HG02884 (cell line): ENCODE measurements at regions not wholly inside any gene's neighbourhood (a gene's known extent, or its start where the extent isn't known, plus 50 kb on each side); places are given as distances from the start of the nearest gene placed in this dataset.
"Not testable (repeated sequence)": the region's sequence is repeated elsewhere in the genome, so short reads cannot be mapped to it uniquely, and the experiment has no call there.

Source experiments
- ATAC-seq: cut with Tn5 transposase; IDR thresholded peaks from one replicate; pipeline ENCODE4 v1.9.1; 2021; ENCODE audit warnings: mild to moderate bottlenecking, moderate library complexity; ENCODE audit not compliant: unreplicated experiment

- ATAC-seq: no peak
Measured at GRCh38 chr6:115643762-115644161, 416.9 kb downstream of the FRK start.

GRCh38 chr6:115634887-115635286 is 425.8 kb downstream of the FRK start:
- no peak for ATAC-seq

GRCh38 chr6:115634131-115634530 is 426.6 kb downstream of the FRK start:
- ATAC-seq: no peak

GRCh38 chr6:115631028-115631427 is 429.7 kb downstream of the FRK start:
- no peak for ATAC-seq

GRCh38 chr6:115630424-115631024 is 430.2 kb downstream of the FRK start:
- ATAC-seq: no peak

- no peak for ATAC-seq
Measured at GRCh38 chr6:115629415-115629814, 431.3 kb downstream of the FRK start.

GRCh38 chr6:115618256-115618655 is 442.4 kb downstream of the FRK start:
- ATAC-seq: no peak

GRCh38 chr6:115617031-115617430 is 443.7 kb downstream of the FRK start:
- ATAC-seq: no peak

GRCh38 chr6:115613488-115613887 is 447.2 kb downstream of the FRK start:
- no peak for ATAC-seq

GRCh38 chr6:115612796-115613479 is 447.8 kb downstream of the FRK start:
- ATAC-seq: no peak

GRCh38 chr6:115612216-115612615 is 448.5 kb downstream of the FRK start:
- no peak for ATAC-seq

- ATAC-seq: no peak
Measured at GRCh38 chr6:115610696-115611095, 450.0 kb downstream of the FRK start.

- no peak for ATAC-seq
Measured at GRCh38 chr6:115609111-115609510, 451.6 kb downstream of the FRK start.

GRCh38 chr6:115602466-115602865 is 458.2 kb downstream of the FRK start:
- no peak for ATAC-seq

GRCh38 chr6:115601509-115601908 is 459.2 kb downstream of the FRK start:
- no peak for ATAC-seq

- ATAC-seq: no peak
Measured at GRCh38 chr6:115601064-115601463, 459.6 kb downstream of the FRK start.

GRCh38 chr6:115594891-115595290 is 465.8 kb downstream of the FRK start:
- no peak for ATAC-seq

GRCh38 chr6:115592025-115592424 is 468.7 kb downstream of the FRK start:
- no peak for ATAC-seq

- ATAC-seq: not testable (repeated sequence)
Measured at GRCh38 chr6:115589072-115589471, 471.6 kb downstream of the FRK start.

- no peak for ATAC-seq
Measured at GRCh38 chr6:115583290-115583689, 477.4 kb downstream of the FRK start.

GRCh38 chr6:115582386-115582785 is 478.3 kb downstream of the FRK start:
- ATAC-seq: no peak

- not testable (repeated sequence) for ATAC-seq
Measured at GRCh38 chr6:115579565-115579964, 481.1 kb downstream of the FRK start.

GRCh38 chr6:115577270-115577669 is 483.4 kb downstream of the FRK start:
- ATAC-seq: no peak
